ENCODE measurements at regions not wholly inside any gene's neighbourhood (a gene's known extent, or its start where the extent isn't known, plus 50 kb on each side); places are given as distances from the start of the nearest gene placed in this dataset.
A peak's percentile ranks its signal among the peaks of the same experiment; 100 is the strongest.

DNA sequence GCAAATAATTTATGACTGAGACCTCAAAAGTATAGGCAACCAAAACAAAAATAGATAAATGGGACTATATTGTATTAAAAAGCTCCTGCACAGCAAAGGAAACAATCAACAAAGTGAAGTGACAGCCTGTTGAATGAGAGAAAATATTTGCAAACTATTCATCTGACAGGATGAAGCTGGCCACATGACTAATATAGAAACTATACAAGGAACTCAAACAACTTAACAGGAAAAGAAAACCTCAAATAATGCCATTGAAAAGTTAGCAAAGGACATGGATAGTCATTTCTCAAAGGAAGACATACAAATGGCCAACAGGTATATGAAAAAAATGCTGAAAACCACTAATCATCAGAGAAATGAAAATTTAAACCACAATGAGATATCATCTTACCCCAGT, 245.1 kb downstream of the STK31 start:
- Mint-ChIP-seq H3K4me3 (no peak overlapping the region), H3K4me1 (peaks cover 8% of the 10 kb centered on the region), H3K27ac (no peak overlapping the region), H3K9me3 (peaks cover 7% of the 10 kb centered on the region), H3K27me3 (ENCODE audit: low read depth) (no peaks in the 10 kb centered on the region), H3K36me3 (ENCODE audit: low read depth) (no peaks in the 10 kb centered on the region)
- TF ChIP-seq, protein P1, sequence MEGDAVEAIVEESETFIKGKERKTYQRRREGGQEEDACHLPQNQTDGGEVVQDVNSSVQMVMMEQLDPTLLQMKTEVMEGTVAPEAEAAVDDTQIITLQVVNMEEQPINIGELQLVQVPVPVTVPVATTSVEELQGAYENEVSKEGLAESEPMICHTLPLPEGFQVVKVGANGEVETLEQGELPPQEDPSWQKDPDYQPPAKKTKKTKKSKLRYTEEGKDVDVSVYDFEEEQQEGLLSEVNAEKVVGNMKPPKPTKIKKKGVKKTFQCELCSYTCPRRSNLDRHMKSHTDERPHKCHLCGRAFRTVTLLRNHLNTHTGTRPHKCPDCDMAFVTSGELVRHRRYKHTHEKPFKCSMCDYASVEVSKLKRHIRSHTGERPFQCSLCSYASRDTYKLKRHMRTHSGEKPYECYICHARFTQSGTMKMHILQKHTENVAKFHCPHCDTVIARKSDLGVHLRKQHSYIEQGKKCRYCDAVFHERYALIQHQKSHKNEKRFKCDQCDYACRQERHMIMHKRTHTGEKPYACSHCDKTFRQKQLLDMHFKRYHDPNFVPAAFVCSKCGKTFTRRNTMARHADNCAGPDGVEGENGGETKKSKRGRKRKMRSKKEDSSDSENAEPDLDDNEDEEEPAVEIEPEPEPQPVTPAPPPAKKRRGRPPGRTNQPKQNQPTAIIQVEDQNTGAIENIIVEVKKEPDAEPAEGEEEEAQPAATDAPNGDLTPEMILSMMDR (IDR thresholded peaks at IDR 0.05; ENCODE audit: unreplicated experiment in 3 of 3) = no peak

DNA sequence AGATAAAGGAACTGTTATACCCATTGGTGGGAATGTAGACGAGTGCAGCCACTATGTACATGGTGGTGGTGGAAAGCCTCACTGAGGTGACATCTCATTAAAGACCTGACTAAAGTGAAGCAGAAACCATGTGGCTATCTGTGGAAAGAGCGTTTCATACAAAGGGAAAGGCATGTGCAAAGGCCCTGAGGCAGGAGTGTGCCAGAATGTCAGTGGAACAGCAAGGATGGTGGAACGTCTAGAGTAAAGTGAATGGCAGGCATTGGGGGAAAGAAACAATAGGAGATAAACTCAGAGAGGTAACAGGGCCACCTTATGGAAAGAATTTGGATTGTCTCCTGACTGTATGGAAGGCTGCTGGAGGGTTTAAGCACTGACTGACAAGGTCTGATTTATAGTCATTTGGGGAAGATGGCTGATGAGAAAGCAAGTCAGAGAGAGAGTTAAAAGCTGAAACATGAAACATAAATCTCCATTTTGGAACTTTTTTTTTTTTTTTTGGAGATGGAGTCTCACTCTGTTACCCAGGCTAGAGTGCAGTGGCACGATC, 245.7 kb downstream of the STK31 start:
- H3K27ac Mint-ChIP-seq = no peak overlapping the region
- no peak overlapping the region for H3K4me3 Mint-ChIP-seq
- H3K4me1 Mint-ChIP-seq = peaks cover 8% of the 10 kb centered on the region
- no peaks in the 10 kb centered on the region for H3K27me3 Mint-ChIP-seq (ENCODE audit: low read depth)
- H3K36me3 Mint-ChIP-seq (ENCODE audit: low read depth) = no peaks in the 10 kb centered on the region
- TF ChIP-seq, protein P1 (IDR thresholded peaks at IDR 0.05; ENCODE audit: unreplicated experiment in 3 of 3) = no peak
- peaks cover 4% of the 10 kb centered on the region for H3K9me3 Mint-ChIP-seq

DNA sequence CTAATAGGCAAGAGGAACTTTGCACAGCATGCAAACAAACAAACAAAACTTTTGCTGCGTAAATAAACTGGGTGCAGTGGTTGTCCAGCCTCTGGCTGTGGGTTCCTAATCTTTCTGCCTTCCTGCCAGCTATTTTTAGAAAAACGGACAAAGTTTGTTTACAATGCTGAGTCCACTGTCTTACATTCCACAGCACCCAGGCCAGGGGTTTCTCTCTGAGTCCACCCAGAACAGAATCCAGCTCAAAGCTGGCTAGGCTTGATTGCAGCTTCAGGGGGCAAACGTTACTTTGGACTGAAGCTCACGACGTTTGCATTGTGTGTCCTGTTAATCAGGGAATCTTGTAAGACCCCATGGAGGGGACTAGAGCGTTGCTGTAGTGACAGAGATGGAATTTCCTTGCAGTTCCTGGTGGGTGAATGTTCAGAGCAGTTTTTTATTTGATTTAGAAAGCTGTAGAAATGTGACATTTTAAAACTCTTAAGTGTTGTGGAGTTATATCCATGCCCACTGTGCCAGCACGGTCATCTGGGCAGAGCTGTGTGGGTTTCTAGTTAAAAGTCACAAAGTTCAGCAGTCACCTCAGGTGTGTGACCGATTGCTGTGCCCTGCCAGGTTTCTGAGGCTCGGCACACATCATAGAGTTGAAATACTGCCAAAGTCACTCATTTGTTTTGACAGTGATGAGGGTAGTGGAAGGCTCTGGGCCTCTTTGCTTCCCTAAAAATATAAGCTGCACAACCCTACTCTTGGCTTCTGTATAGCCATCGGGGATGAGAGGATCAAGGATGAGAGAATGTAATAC, 247.0 kb downstream of the STK31 start:
- Mint-ChIP-seq H3K27ac (peak overlapping the region in 1 of 3 experiments; percentile 33), H3K4me1 (peaks cover 8% of the 10 kb centered on the region), H3K36me3 (ENCODE audit: low read depth) (no peaks in the 10 kb centered on the region), H3K9me3 (peaks cover 4% of the 10 kb centered on the region), H3K27me3 (ENCODE audit: low read depth) (no peaks in the 10 kb centered on the region), H3K4me3 (no peak overlapping the region)
- TF ChIP-seq, protein P1 (IDR thresholded peaks at IDR 0.05; ENCODE audit: unreplicated experiment in 3 of 3) = no peak

DNA sequence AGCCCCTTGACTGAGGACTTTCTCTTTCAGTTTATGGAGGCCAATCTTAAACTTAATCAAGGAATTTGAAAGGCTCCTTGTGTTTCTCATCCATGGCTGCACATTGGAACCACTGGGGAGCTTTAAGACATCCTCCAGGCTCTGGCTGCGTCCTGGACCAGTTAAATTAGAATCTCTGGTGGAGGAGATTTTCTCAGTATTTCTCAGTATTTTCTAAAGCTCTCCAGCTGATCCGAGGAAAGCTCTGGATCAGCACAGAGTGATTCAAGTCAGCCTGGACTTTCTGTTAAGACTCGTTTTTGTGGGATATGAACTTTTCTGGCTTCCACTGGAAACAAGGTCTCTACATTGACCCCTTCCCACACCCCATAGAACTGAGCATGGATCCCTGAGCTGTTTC, 249.8 kb downstream of the STK31 start:
- Mint-ChIP-seq H3K27ac (no peak overlapping the region), H3K9me3 (peaks cover 4% of the 10 kb centered on the region), H3K4me3 (no peak overlapping the region), H3K36me3 (ENCODE audit: low read depth) (no peaks in the 10 kb centered on the region), H3K4me1 (peaks cover 21% of the 10 kb centered on the region), H3K27me3 (ENCODE audit: low read depth) (no peaks in the 10 kb centered on the region)
- TF ChIP-seq, protein P1 (IDR thresholded peaks at IDR 0.05; ENCODE audit: unreplicated experiment in 3 of 3) = no peak

DNA sequence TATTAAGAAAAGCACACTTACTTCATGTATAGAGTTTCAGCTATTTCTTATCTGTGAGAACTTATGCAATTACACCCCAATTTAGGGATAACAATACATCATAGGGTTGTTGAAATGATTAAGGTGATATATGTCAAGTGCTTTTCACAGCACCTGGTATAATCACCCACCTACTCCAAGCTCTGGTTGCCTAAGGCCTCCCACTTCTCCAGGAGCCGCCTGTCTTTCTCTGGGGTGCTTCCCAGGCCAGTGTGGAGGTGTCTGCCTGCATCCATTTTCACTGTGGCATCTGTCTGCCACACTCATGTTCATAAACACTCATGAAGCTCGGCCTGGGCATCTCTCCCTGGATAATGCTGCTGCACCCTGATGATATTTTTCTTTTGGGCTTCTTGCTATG, 250.3 kb downstream of the STK31 start:
- Mint-ChIP-seq H3K9me3 (peaks cover 4% of the 10 kb centered on the region), H3K4me3 (no peak overlapping the region), H3K27me3 (ENCODE audit: low read depth) (no peaks in the 10 kb centered on the region), H3K4me1 (peaks cover 26% of the 10 kb centered on the region), H3K36me3 (ENCODE audit: low read depth) (no peaks in the 10 kb centered on the region), H3K27ac (no peak overlapping the region)
- TF ChIP-seq, protein P1 (IDR thresholded peaks at IDR 0.05; ENCODE audit: unreplicated experiment in 3 of 3) = no peak
